ENCODE measurements at regions not wholly inside any gene's neighbourhood (a gene's known extent, or its start where the extent isn't known, plus 50 kb on each side); places are given as distances from the start of the nearest gene placed in this dataset.

DNA sequence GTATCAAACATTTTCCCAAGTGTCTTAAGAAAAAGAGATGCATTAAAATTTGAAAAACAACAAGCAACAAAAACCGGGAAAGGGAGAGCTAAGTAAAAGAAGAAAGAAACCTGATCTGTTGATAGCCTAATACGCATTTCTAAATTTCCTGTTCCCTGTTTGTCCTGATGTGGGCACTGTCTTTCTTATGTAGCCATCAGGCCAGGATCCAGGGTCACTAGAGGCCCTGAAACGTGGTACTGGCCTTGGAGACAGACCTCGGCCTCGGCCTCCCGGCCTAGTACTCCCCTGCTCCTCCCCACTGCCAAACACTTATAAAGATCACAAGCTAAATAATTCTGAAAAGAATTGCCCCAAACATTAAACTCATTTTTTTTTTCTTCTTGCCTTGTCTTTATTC, 547.2 kb downstream of the IRX1 start:
- H3K27ac ChIP-seq (ENCODE audit: low read depth, low read length) = no peak overlapping the region
- H3K36me3 Mint-ChIP-seq (ENCODE audit: low read depth, unreplicated experiment) = no peaks in the 10 kb centered on the region
- H3K27me3 ChIP-seq (ENCODE audit: insufficient read depth, low read length) = no peaks in the 10 kb centered on the region
- H3K4me3 Mint-ChIP-seq (ENCODE audit: unreplicated experiment) = no peak overlapping the region
- no peaks in the 10 kb centered on the region for H3K36me3 ChIP-seq (ENCODE audit: insufficient read depth, low read length)
- TF ChIP-seq EZH2 (IDR thresholded peaks at IDR 0.05; ENCODE audit: insufficient read depth, low read length) = no peak
- TF ChIP-seq, protein P1, sequence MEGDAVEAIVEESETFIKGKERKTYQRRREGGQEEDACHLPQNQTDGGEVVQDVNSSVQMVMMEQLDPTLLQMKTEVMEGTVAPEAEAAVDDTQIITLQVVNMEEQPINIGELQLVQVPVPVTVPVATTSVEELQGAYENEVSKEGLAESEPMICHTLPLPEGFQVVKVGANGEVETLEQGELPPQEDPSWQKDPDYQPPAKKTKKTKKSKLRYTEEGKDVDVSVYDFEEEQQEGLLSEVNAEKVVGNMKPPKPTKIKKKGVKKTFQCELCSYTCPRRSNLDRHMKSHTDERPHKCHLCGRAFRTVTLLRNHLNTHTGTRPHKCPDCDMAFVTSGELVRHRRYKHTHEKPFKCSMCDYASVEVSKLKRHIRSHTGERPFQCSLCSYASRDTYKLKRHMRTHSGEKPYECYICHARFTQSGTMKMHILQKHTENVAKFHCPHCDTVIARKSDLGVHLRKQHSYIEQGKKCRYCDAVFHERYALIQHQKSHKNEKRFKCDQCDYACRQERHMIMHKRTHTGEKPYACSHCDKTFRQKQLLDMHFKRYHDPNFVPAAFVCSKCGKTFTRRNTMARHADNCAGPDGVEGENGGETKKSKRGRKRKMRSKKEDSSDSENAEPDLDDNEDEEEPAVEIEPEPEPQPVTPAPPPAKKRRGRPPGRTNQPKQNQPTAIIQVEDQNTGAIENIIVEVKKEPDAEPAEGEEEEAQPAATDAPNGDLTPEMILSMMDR (IDR thresholded peaks at IDR 0.05; ENCODE audit: insufficient read depth, low read depth, low read length) = no peak
- no peaks in the 10 kb centered on the region for H3K4me1 ChIP-seq (ENCODE audit: insufficient read depth, low read length)
- H3K27me3 Mint-ChIP-seq (ENCODE audit: low read depth, unreplicated experiment) = peaks cover 3% of the 10 kb centered on the region
- H3K9me3 ChIP-seq (ENCODE audit: insufficient read depth, low read depth, low read length) = peaks cover 7% of the 10 kb centered on the region
- H3K4me3 ChIP-seq (ENCODE audit: insufficient read depth, low read depth, low read length) = no peak overlapping the region
- DNase-seq (ENCODE audit: low read depth) (no peak), FAIRE-seq (no peak)
- peaks cover 3% of the 10 kb centered on the region for H3K9me3 Mint-ChIP-seq (ENCODE audit: unreplicated experiment)
- H3K4me1 Mint-ChIP-seq (ENCODE audit: low read depth, unreplicated experiment) = no peaks in the 10 kb centered on the region
- no peak overlapping the region for H3K4me2 ChIP-seq (ENCODE audit: low read length)
- no peak overlapping the region for H3K27ac Mint-ChIP-seq (ENCODE audit: unreplicated experiment)
- no peak overlapping the region for H2AFZ ChIP-seq (ENCODE audit: low read depth, low read length)
- no peaks in the 10 kb centered on the region for H4K20me1 ChIP-seq (ENCODE audit: insufficient read depth, low read length)
- H3K79me2 ChIP-seq (ENCODE audit: insufficient read depth, low read length) = no peaks in the 10 kb centered on the region
- no peak overlapping the region for H3K9ac ChIP-seq (ENCODE audit: low read length)

DNA sequence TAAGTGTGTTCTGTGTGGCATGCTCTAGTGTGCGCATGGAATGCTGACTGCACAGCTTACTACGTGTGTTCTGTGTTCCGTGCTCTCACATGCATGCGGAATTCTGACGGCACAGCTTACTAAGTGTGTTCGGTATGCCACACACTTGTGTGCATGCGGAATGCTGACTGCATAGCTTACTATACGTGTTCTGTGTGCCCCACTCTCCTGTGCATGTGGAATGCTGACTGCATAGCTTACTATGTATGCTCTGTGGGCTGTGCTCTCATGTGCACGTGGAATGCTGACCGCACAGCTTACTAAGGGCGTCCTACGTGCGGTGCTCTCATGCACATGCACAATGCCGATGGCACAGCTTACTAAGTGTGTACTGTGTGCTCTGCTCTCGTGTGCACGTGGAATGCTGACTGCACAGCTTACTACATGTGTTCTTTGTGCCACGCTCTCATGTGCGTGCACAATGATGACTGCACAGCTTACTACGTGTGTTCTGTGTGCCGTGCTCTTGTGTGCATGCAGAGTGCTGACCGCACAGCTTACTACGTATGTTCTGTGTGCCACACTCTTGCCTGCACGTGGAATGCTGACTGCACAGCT, 548.9 kb downstream of the IRX1 start:
- Histone ChIP-seq H3K9ac (ENCODE audit: low read length) (no peak overlapping the region), H3K79me2 (ENCODE audit: insufficient read depth, low read length) (no peaks in the 10 kb centered on the region), H3K9me3 (ENCODE audit: insufficient read depth, low read depth, low read length) (peaks cover 7% of the 10 kb centered on the region), H3K27ac (ENCODE audit: low read depth, low read length) (no peak overlapping the region), H3K27me3 (ENCODE audit: insufficient read depth, low read length) (no peaks in the 10 kb centered on the region), H2AFZ (ENCODE audit: low read depth, low read length) (no peak overlapping the region), H3K4me1 (ENCODE audit: insufficient read depth, low read length) (no peaks in the 10 kb centered on the region), H3K4me3 (ENCODE audit: insufficient read depth, low read depth, low read length) (no peak overlapping the region), H4K20me1 (ENCODE audit: insufficient read depth, low read length) (no peaks in the 10 kb centered on the region), H3K4me2 (ENCODE audit: low read length) (no peak overlapping the region), H3K36me3 (ENCODE audit: insufficient read depth, low read length) (no peaks in the 10 kb centered on the region)
- FAIRE-seq (no peak), DNase-seq (ENCODE audit: low read depth) (no peak)
- Mint-ChIP-seq H3K36me3 (ENCODE audit: low read depth, unreplicated experiment) (no peaks in the 10 kb centered on the region), H3K27me3 (ENCODE audit: low read depth, unreplicated experiment) (peaks cover 3% of the 10 kb centered on the region), H3K4me3 (ENCODE audit: unreplicated experiment) (no peak overlapping the region), H3K27ac (ENCODE audit: unreplicated experiment) (no peak overlapping the region), H3K9me3 (ENCODE audit: unreplicated experiment) (peaks cover 3% of the 10 kb centered on the region), H3K4me1 (ENCODE audit: low read depth, unreplicated experiment) (no peaks in the 10 kb centered on the region)
- TF ChIP-seq, protein P1 (IDR thresholded peaks at IDR 0.05; ENCODE audit: insufficient read depth, low read depth, low read length) = no peak
- no peak for TF ChIP-seq EZH2 (IDR thresholded peaks at IDR 0.05; ENCODE audit: insufficient read depth, low read length)

DNA sequence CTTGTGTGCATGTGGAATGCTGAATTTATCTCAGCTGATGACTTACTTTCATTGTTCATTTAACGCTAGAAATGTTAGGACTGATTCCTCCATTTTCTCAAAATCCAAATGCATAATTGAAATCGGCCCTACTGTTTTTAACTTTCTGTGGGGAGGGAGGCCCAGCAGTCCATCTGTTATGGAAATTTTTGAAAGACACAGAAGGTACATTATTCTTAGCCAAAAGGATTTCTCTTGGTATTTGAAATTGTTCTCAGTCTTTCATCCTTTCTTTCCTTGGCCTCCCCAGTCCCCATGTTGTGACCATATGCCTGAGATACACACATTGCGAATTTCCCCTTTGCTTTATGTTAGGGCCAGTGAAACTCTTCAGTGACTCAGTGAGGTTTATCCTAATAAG, 549.9 kb downstream of the IRX1 start:
- Histone ChIP-seq H3K79me2 (ENCODE audit: insufficient read depth, low read length) (no peaks in the 10 kb centered on the region), H3K36me3 (ENCODE audit: insufficient read depth, low read length) (no peaks in the 10 kb centered on the region), H3K27me3 (ENCODE audit: insufficient read depth, low read length) (no peaks in the 10 kb centered on the region), H3K4me1 (ENCODE audit: insufficient read depth, low read length) (no peaks in the 10 kb centered on the region), H4K20me1 (ENCODE audit: insufficient read depth, low read length) (no peaks in the 10 kb centered on the region), H2AFZ (ENCODE audit: low read depth, low read length) (no peak overlapping the region), H3K4me2 (ENCODE audit: low read length) (no peak overlapping the region), H3K27ac (ENCODE audit: low read depth, low read length) (no peak overlapping the region), H3K4me3 (ENCODE audit: insufficient read depth, low read depth, low read length) (no peak overlapping the region), H3K9ac (ENCODE audit: low read length) (no peak overlapping the region), H3K9me3 (ENCODE audit: insufficient read depth, low read depth, low read length) (peaks cover 7% of the 10 kb centered on the region)
- Mint-ChIP-seq H3K4me1 (ENCODE audit: low read depth, unreplicated experiment) (no peaks in the 10 kb centered on the region), H3K27ac (ENCODE audit: unreplicated experiment) (no peak overlapping the region), H3K36me3 (ENCODE audit: low read depth, unreplicated experiment) (no peaks in the 10 kb centered on the region), H3K4me3 (ENCODE audit: unreplicated experiment) (no peak overlapping the region), H3K9me3 (ENCODE audit: unreplicated experiment) (no peaks in the 10 kb centered on the region), H3K27me3 (ENCODE audit: low read depth, unreplicated experiment) (peaks cover 3% of the 10 kb centered on the region)
- FAIRE-seq = no peak
- no peak for DNase-seq (ENCODE audit: low read depth)
- TF ChIP-seq EZH2 (IDR thresholded peaks at IDR 0.05; ENCODE audit: insufficient read depth, low read length) = no peak
- TF ChIP-seq, protein P1 (IDR thresholded peaks at IDR 0.05; ENCODE audit: insufficient read depth, low read depth, low read length) = no peak
